ENCODE measurements at regions not wholly inside any gene's neighbourhood (a gene's known extent, or its start where the extent isn't known, plus 50 kb on each side); places are given as distances from the start of the nearest gene placed in this dataset.

- Histone ChIP-seq H4K20me1 (ENCODE audit: low read length) (no peaks in the 10 kb centered on the region), H3K9me3 (ENCODE audit: low read length) (no peaks in the 10 kb centered on the region), H3K79me2 (ENCODE audit: low read length) (no peaks in the 10 kb centered on the region), H3K4me3 (ENCODE audit: low read length) (no peak overlapping the region), H3K4me1 (ENCODE audit: insufficient read depth, low read length) (0 out of 2 replicates have a peak, but pooled peaks cover 4% of the 10 kb centered on the region), H3K27me3 (ENCODE audit: low read length) (no peaks in the 10 kb centered on the region), H3K9me2 (replicated peaks; ENCODE audit: low read length) (no peaks in the 10 kb centered on the region), H3K27ac (ENCODE audit: low read length) (no peak overlapping the region), H2AFZ (ENCODE audit: low read length) (no peak overlapping the region), H3K4me2 (ENCODE audit: low read length) (no peak overlapping the region), H3F3A (ENCODE audit: low read length, unreplicated experiment) (no peaks in the 10 kb centered on the region), H3K9ac (ENCODE audit: low read length) (no peak overlapping the region), H3K36me3 (ENCODE audit: low read depth, low read length) (no peaks in the 10 kb centered on the region)
- ChIA-PET CTCF (no interaction called here), POLR2A (ENCODE audit: unreplicated experiment) (no interaction called here)
- no peak for DNase-seq
- TF ChIP-seq EZH2 (IDR thresholded peaks at IDR 0.05; ENCODE audit: low read length, unreplicated experiment), result no peak
- TF ChIP-seq EZH2phosphoT487 (IDR thresholded peaks at IDR 0.05; ENCODE audit: borderline replicate concordance, low read length), result no peak
- TF ChIP-seq CTCF (conservative IDR thresholded peaks at IDR 0.05; ENCODE audit: low read depth, low read length), result no peak
- ATAC-seq, result no peak
- no TSS peak for BruUV-seq (replicated peaks)
- intact Hi-C loops (cut with micrococcal nuclease), result no loop called here
Measured at GRCh38 chr14:103267226-103267910, 66.7 kb upstream of the EIF5 start.

- H3K4me3 ChIP-seq (ENCODE audit: low read length), result no peak overlapping the region
- no peak overlapping the region for H3K4me2 ChIP-seq (ENCODE audit: low read length)
- ChIA-PET CTCF (no interaction called here), POLR2A (ENCODE audit: unreplicated experiment) (no interaction called here)
- H3F3A ChIP-seq (ENCODE audit: low read length, unreplicated experiment), result no peaks in the 10 kb centered on the region
- H4K20me1 ChIP-seq (ENCODE audit: low read length), result no peaks in the 10 kb centered on the region
- H3K4me1 ChIP-seq (ENCODE audit: insufficient read depth, low read length), result no peaks in the 10 kb centered on the region
- H2AFZ ChIP-seq (ENCODE audit: low read length), result no peak overlapping the region
- H3K27me3 ChIP-seq (ENCODE audit: low read length), result no peaks in the 10 kb centered on the region
- intact Hi-C loops (cut with micrococcal nuclease), result no loop called here
- no peak overlapping the region for H3K9ac ChIP-seq (ENCODE audit: low read length)
- H3K36me3 ChIP-seq (ENCODE audit: low read depth, low read length), result no peaks in the 10 kb centered on the region
- no peaks in the 10 kb centered on the region for H3K9me3 ChIP-seq (ENCODE audit: low read length)
- no peaks in the 10 kb centered on the region for H3K79me2 ChIP-seq (ENCODE audit: low read length)
- TF ChIP-seq CTCF (conservative IDR thresholded peaks at IDR 0.05; ENCODE audit: low read depth, low read length), result no peak
- TF ChIP-seq EZH2phosphoT487 (IDR thresholded peaks at IDR 0.05; ENCODE audit: borderline replicate concordance, low read length), result no peak
- no peak for TF ChIP-seq EZH2 (IDR thresholded peaks at IDR 0.05; ENCODE audit: low read length, unreplicated experiment)
- DNase-seq (no peak), ATAC-seq (no peak)
- no peaks in the 10 kb centered on the region for H3K9me2 ChIP-seq (replicated peaks; ENCODE audit: low read length)
- H3K27ac ChIP-seq (ENCODE audit: low read length), result no peak overlapping the region
- no TSS peak for BruUV-seq (replicated peaks)
Measured at GRCh38 chr14:103271189-103271588, 62.8 kb upstream of the EIF5 start.

- Histone ChIP-seq H3K4me1 (ENCODE audit: insufficient read depth, low read length) (no peaks in the 10 kb centered on the region), H3K27ac (ENCODE audit: low read length) (no peak overlapping the region), H4K20me1 (ENCODE audit: low read length) (no peaks in the 10 kb centered on the region), H3K4me3 (ENCODE audit: low read length) (no peak overlapping the region), H3F3A (ENCODE audit: low read length, unreplicated experiment) (no peaks in the 10 kb centered on the region), H3K9me3 (ENCODE audit: low read length) (no peaks in the 10 kb centered on the region), H3K9me2 (replicated peaks; ENCODE audit: low read length) (no peaks in the 10 kb centered on the region), H3K9ac (ENCODE audit: low read length) (no peak overlapping the region), H3K27me3 (ENCODE audit: low read length) (no peaks in the 10 kb centered on the region), H3K36me3 (ENCODE audit: low read depth, low read length) (no peaks in the 10 kb centered on the region), H2AFZ (ENCODE audit: low read length) (no peak overlapping the region), H3K79me2 (ENCODE audit: low read length) (no peaks in the 10 kb centered on the region), H3K4me2 (ENCODE audit: low read length) (no peak overlapping the region)
- POLR2A ChIA-PET (ENCODE audit: unreplicated experiment), result no interaction called here
- intact Hi-C loops (cut with micrococcal nuclease), result no loop called here
- CTCF ChIA-PET, result no interaction called here
- no peak for ATAC-seq
- DNase-seq, result no peak
- TF ChIP-seq EZH2 (IDR thresholded peaks at IDR 0.05; ENCODE audit: low read length, unreplicated experiment) (no peak), EZH2phosphoT487 (IDR thresholded peaks at IDR 0.05; ENCODE audit: borderline replicate concordance, low read length) (no peak), CTCF (conservative IDR thresholded peaks at IDR 0.05; ENCODE audit: low read depth, low read length) (no peak)
- BruUV-seq (replicated peaks), result no TSS peak
Measured at GRCh38 chr14:103273145-103273744, 60.8 kb upstream of the EIF5 start.

All from PC-3 (cell line).